ENCODE measurements at regions not wholly inside any gene's neighbourhood (a gene's known extent, or its start where the extent isn't known, plus 50 kb on each side); places are given as distances from the start of the nearest gene placed in this dataset.

GRCh38 chr3:144409319-144409718 lies 437.7 kb downstream of the DIPK2A start:
- TF ChIP-seq CTCF (IDR thresholded peaks at IDR 0.05; ENCODE audit: insufficient read depth, low read depth, low read length) (no peak), EZH2 (IDR thresholded peaks at IDR 0.05; ENCODE audit: insufficient read depth, low read length) (no peak)

Data from astrocyte (in vitro differentiated cells and primary cell).